Stomach (tissue), 8 donors: ENCODE measurements at regions not wholly inside any gene's neighbourhood (a gene's known extent, or its start where the extent isn't known, plus 50 kb on each side); places are given as distances from the start of the nearest gene placed in this dataset.

ENCODE experiments used
- DNase-seq, 2 donors: peaks; one replicate each; pipeline versions ENCODE4 v3.0.0 to v3.0.0-alpha.2; 2013 to 2019
- H3K27ac ChIP-seq, 5 donors: fragments of 200-600 bp in 4 of 5; sonication (generic) in 4 of 5; one replicate each; pipeline ENCODE4 v1.5.1; 2013 to 2019; ENCODE audit warnings: mild to moderate bottlenecking in 1 of 5, moderate library complexity in 1 of 5
- H3K27me3 ChIP-seq, 3 donors: fragments of 200-600 bp; sonication (generic); one replicate each; pipeline ENCODE4 v1.5.1; 2017 to 2019; ENCODE audit warnings: mixed run types in 1 of 3
- H3K36me3 ChIP-seq, 4 donors: fragments of 200-600 bp; sonication (generic); 1 replicate in 3 of 4; 2 replicates in 1 of 4; pipeline ENCODE4 v1.5.1; 2016 to 2019
- H3K4me1 ChIP-seq, 4 donors: fragments of 200-600 bp; sonication (generic); one replicate each; pipeline ENCODE4 v1.5.1; 2016 to 2019
- H3K4me3 ChIP-seq, 4 donors: fragments of 200-600 bp; sonication (generic) in 3 of 4; one replicate each; pipeline ENCODE4 v1.5.1; 2016 to 2019; ENCODE audit warnings: mild to moderate bottlenecking in 1 of 4
- H3K9me3 ChIP-seq, 4 donors: fragments of 200-600 bp; sonication (generic); one replicate each; pipeline ENCODE4 v1.5.1; 2016 to 2019
- EP300 ChIP-seq: sonication (generic); formaldehyde crosslinking; IDR thresholded peaks from one replicate; pipeline ENCODE4 v1.6.1; 2017; ENCODE audit warnings: antibody characterized with exemption
- POLR2A ChIP-seq, 4 donors: fragments of 450-650 bp; IDR thresholded peaks; one replicate each; pipeline ENCODE4 v1.6.1; 2016; ENCODE audit warnings: antibody characterized with exemption in 4 of 4, control low read depth in 2 of 4, mild to moderate bottlenecking in 1 of 4, moderate library complexity in 1 of 4
- POLR2AphosphoS5 ChIP-seq, 3 donors: sonication (generic); formaldehyde crosslinking; IDR thresholded peaks; one replicate each; pipeline ENCODE4 v1.6.1; 2016; ENCODE audit warnings: antibody characterized with exemption in 3 of 3
- WGBS, 5 donors: extraction: QIAGEN DNeasy Blood & Tissue Kit in 3 of 5; methylation state at CpG; one replicate each; pipeline versions ENCODE4 v1.1.5 to v1.1.7; 2013 to 2018; 5-methylcytosine and 5-hydroxymethylcytosine counted together
- intact Hi-C: fragments of 100-400 bp; cut with DNase I; formaldehyde crosslinking; loops from one replicate; pipeline ENCODE4 v1.15.1; 2023; ENCODE audit warnings: low total_unique reads
- TF ChIP-seq, protein P1 (sequence below), 7 experiments: fragments of 450-650 bp in 4 of 7; fragments of 200-600 bp in 3 of 7; sonication (generic) in 3 of 7; IDR thresholded peaks; one replicate each; pipeline ENCODE4 v1.5.1; 2016 to 2019; ENCODE audit warnings: antibody characterized with exemption in 7 of 7, control low read depth in 2 of 7, mild to moderate bottlenecking in 1 of 7
- donor health status: healthy with polysubstance abuse.
- donor health status: Bipolar disorder and iron deficiency.
- donor health status: healthy.

DNA sequence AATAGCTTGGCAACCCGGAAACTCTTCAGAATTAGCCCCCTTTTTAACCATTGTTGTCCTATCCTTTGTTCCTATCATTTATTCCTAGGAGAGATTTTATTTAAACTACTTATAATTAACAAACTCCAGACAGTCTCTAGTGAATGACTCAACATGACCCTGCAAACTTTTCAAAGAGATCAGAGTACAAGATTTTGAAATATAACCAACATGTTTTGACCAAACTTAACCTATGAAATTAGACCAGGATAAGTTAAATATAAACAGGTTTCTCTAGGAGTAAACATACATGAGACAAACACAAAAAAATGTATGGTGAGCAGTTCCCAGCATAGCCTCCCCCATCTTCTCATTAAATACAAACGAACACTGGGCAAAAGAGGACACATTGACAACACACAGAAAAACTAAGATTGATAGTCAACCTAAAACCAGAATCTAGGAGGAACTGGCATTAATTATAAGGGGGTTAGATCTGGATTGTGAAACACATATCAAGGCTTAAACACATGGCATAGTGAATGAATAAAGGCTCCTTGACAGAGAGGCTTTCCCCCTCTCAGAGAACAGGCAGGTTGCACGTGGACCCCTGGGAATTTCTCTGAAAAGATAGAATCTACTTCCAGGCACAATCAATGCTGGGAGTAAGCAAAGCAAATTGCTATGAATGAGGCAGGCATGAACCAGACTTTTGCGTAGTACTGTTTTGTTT lies 284.1 kb downstream of the IRS1 start:
- no peak for DNase-seq
- intact Hi-C loops, result no loop called here
- Histone ChIP-seq H3K4me3 (no peak overlapping the region), H3K27me3 (no peaks in the 10 kb centered on the region), H3K36me3 (no peaks in the 10 kb centered on the region), H3K27ac (peak overlapping the region in 3 of 5 donors; percentile 3 to 55 (median 43)), H3K9me3 (no peaks in the 10 kb centered on the region), H3K4me1 (no peaks in the 10 kb centered on the region)
- WGBS, 5 donors, result 61 to 76% (median 70%) methylated on average over 4 of the region's 4 CpGs
- TF ChIP-seq, protein P1, sequence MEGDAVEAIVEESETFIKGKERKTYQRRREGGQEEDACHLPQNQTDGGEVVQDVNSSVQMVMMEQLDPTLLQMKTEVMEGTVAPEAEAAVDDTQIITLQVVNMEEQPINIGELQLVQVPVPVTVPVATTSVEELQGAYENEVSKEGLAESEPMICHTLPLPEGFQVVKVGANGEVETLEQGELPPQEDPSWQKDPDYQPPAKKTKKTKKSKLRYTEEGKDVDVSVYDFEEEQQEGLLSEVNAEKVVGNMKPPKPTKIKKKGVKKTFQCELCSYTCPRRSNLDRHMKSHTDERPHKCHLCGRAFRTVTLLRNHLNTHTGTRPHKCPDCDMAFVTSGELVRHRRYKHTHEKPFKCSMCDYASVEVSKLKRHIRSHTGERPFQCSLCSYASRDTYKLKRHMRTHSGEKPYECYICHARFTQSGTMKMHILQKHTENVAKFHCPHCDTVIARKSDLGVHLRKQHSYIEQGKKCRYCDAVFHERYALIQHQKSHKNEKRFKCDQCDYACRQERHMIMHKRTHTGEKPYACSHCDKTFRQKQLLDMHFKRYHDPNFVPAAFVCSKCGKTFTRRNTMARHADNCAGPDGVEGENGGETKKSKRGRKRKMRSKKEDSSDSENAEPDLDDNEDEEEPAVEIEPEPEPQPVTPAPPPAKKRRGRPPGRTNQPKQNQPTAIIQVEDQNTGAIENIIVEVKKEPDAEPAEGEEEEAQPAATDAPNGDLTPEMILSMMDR (IDR thresholded peaks at IDR 0.05), result no peak
- TF ChIP-seq POLR2A (IDR thresholded peaks at IDR 0.05) (no peak), POLR2AphosphoS5 (IDR thresholded peaks at IDR 0.05) (no peak), EP300 (no peak)

DNA sequence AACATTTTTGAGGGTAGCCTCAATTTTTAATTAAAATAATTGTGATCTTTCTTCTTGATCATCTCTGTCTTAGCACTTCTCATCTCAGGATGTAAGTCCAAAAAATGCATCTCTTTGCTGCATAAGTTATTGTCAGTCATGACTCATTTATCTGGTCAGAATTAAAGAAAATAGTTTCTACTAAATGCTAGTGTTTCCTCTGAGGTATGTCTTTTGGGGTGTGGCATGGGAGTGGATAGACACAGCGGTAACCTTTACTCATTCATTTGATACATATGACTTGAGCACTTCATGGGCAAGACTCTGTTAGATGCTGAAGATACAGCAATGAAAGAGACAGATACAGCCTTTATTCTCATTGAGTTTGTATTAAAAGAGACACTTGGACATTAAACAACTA lies 284.7 kb downstream of the IRS1 start:
- DNase-seq, result no peak
- intact Hi-C loops, result no loop called here
- TF ChIP-seq, protein P1 (IDR thresholded peaks at IDR 0.05), result no peak
- TF ChIP-seq EP300 (no peak), POLR2AphosphoS5 (IDR thresholded peaks at IDR 0.05) (no peak), POLR2A (IDR thresholded peaks at IDR 0.05) (no peak)
- H3K9me3 ChIP-seq, result no peaks in the 10 kb centered on the region
- WGBS, 5 donors, result 0 to 83% (median 71%) methylated on average over 1 of the region's 1 CpG
- peak overlapping the region in 1 of 5 donors; percentile 3 for H3K27ac ChIP-seq
- no peaks in the 10 kb centered on the region for H3K36me3 ChIP-seq
- no peak overlapping the region for H3K4me3 ChIP-seq
- H3K4me1 ChIP-seq, result no peaks in the 10 kb centered on the region
- H3K27me3 ChIP-seq, result no peaks in the 10 kb centered on the region

DNA sequence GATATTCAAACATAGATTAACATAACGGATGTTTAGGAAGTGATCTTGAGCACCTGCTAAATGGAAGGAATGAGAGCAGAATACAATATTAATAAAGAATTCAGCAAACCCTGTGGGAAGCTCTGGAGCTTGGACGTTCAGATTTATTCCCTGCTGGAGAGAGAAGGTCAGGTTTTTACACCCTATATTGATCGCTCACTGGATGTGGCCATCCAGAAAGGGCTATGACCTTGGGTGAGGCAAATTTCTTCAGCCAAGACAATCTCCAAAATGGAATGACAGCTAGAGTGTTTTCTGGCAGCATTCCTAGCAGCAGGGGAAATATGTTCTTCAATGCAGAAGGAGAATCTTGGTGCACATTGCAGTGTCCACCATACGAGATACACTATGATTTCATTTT lies 288.3 kb downstream of the IRS1 start:
- no peak for DNase-seq
- no peak for TF ChIP-seq POLR2A (IDR thresholded peaks at IDR 0.05)
- TF ChIP-seq, protein P1 (IDR thresholded peaks at IDR 0.05), result no peak
- TF ChIP-seq POLR2AphosphoS5 (IDR thresholded peaks at IDR 0.05), result no peak
- no peak for TF ChIP-seq EP300
- H3K27me3 ChIP-seq, result no peaks in the 10 kb centered on the region
- no peak overlapping the region for H3K27ac ChIP-seq
- no peaks in the 10 kb centered on the region for H3K9me3 ChIP-seq
- 73 to 79% (median 74%) methylated on average over 4 of the region's 4 CpGs for WGBS, 5 donors
- intact Hi-C loops, result no loop called here
- no peak overlapping the region for H3K4me3 ChIP-seq
- H3K36me3 ChIP-seq, result no peaks in the 10 kb centered on the region
- no peaks in the 10 kb centered on the region for H3K4me1 ChIP-seq

DNA sequence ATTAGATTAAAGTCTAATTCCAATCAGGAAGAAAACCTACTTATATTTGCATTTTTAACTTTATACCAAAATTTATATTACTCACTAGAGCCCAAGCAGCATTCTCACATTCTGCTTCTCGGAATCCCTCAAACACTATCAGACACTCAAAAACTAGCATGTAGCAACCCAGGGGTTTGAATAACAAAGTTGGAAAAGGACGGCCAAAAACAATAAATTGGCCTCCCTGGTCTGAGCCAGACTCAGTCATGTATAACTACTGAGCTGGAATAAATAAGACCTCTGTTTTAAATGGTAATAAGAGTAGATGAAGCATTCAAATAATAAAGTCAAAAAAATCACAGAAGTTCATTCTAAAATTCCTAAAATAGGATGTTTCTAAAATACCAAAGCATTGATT lies 290.9 kb downstream of the IRS1 start:
- TF ChIP-seq, protein P1 (IDR thresholded peaks at IDR 0.05), result no peak
- TF ChIP-seq POLR2A (IDR thresholded peaks at IDR 0.05) (no peak), POLR2AphosphoS5 (IDR thresholded peaks at IDR 0.05) (no peak)
- Histone ChIP-seq H3K9me3 (peaks cover 0 to 4% (median 0%) of the 10 kb centered on the region in 4 donors), H3K4me3 (no peak overlapping the region), H3K27ac (no peak overlapping the region), H3K4me1 (no peaks in the 10 kb centered on the region), H3K36me3 (no peaks in the 10 kb centered on the region), H3K27me3 (no peaks in the 10 kb centered on the region)
- no peak for DNase-seq
- WGBS, 5 donors, result 79 to 92% (median 86%) methylated on average over 2 of the region's 2 CpGs
- intact Hi-C loops, result no loop called here
